GM12891 (cell line): ENCODE measurements at regions not wholly inside any gene's neighbourhood (a gene's known extent, or its start where the extent isn't known, plus 50 kb on each side); places are given as distances from the start of the nearest gene placed in this dataset.
"Not testable (repeated sequence)": the region's sequence is repeated elsewhere in the genome, so short reads cannot be mapped to it uniquely, and the experiment has no call there.

ENCODE experiments used
- DNase-seq: peaks from one replicate; pipeline ENCODE4 v3.0.0; 2011; ENCODE audit warnings: low spot score; ENCODE audit not compliant: insufficient read length
- FAIRE-seq: peaks from 2 replicates; lab custom pipeline; 2011; peaks lifted over from hg19 to GRCh38; lab: Jason Lieb, UNC
- PAX5 ChIP-seq: IDR thresholded peaks from 2 replicates; pipeline ENCODE4 v1.6.1; 2011; ENCODE audit warnings: low read length, moderate library complexity, mild to moderate bottlenecking; ENCODE audit not compliant: insufficient read depth, severe bottlenecking
- POLR2A ChIP-seq: IDR thresholded peaks from 2 replicates; pipeline ENCODE4 v1.6.1; 2011; ENCODE audit warnings: low read depth, low read length, control low read depth
- POLR2AphosphoS5 ChIP-seq: IDR thresholded peaks from 2 replicates; pipeline ENCODE4 v1.6.1; 2011; ENCODE audit warnings: low read depth, low read length, control low read depth
- POU2F2 ChIP-seq: IDR thresholded peaks from 2 replicates; pipeline ENCODE4 v1.6.1; 2011; ENCODE audit warnings: low read depth, mild to moderate bottlenecking, control low read depth, low read length, moderate library complexity
- SPI1 ChIP-seq: IDR thresholded peaks from 2 replicates; pipeline ENCODE4 v1.6.1; 2011; ENCODE audit warnings: low read depth, low read length, control low read depth
- TAF1 ChIP-seq: IDR thresholded peaks from 2 replicates; pipeline ENCODE4 v1.6.1; 2011; ENCODE audit warnings: low read depth, low read length, control low read depth

DNA sequence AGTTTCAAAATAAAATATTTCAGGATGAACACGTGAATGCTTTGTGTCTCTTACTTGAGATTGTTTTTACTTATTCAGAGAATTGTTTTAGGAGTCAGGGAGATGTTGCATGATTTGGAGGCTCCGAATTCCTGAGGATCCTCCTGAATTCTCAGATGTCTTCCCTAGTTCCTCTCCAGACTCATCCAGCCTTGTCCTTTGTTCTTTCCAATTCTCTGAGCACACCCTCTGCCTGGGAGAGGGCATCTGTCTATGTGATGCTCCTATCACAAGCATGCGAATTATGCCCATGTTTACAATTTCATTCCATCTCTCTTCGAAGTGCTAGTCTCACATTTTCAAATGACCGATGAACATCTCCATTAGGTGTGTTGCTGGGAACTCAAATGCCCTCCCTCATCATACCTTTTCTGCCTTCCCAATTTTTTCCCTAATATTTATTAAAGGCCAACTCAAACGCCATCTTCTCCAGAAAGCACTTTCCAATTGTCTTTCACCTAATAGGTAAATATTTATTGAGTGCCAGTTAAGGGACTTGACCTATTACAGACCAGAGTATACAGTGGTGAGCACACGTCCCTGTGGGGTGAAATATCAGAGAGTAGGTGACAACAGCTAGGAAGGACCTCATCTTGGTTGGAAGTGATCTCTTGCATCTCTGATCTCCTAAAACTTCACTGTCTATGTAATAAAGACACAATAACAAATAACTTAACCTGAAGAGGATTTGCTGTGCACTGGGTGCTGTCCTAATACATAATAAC lies 64.4 kb downstream of the ARF6 start:
- FAIRE-seq, result no peak
- no peak for DNase-seq
- TF ChIP-seq TAF1 (no peak), POU2F2 (no peak)

DNA sequence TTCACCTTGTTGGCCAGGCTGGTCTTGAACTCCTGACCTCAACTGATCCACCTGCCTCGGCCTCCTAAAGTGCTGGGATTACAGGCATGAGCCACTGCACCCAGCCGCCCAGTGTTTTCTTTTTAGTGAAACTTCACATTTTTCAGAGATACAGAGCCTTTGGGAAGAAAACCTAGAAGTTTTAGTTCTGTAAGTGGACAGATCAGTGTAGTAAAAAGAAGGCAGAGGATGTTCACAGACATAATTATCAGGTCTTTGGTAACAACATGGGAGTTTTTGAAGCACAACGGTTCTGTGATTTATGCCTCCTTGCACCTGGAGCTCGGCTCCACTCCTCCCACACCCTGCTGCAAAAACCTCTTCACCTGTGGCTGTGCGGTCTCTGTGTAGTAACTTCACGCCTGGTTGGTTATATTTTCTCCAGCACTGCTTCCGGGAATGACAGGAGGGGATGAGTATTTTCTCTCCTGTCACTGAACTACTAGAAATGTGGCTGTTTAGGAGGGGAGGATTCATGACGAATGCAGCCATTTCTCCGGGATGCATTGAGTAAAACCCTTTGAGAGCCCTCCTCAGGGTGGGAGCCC lies 67.0 kb downstream of the ARF6 start:
- TF ChIP-seq POLR2AphosphoS5 (no peak), PAX5 (peak; percentile 78)
- DNase-seq (peak; percentile 31), FAIRE-seq (peak; percentile 92)

DNA sequence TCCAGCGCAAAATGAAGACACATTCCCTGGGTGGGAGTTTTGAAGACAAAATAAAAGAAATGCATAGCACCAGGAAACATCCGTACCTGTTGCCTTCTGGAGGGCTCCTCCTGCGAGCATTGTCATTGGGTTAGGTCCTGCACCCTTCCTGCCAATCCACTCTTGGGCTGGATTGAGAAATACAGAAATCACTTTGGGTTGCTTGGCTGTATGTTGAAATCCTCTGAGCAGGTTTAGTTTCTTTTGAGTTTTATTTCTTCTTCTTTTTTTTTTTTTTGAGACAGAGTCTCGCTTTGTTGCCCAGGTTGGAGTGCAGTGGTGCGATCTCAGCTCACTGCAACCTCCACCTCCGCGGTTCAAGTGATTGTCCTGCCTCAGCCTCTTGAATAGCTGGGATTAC lies 67.6 kb downstream of the ARF6 start:
- TF ChIP-seq TAF1, result no peak
- TF ChIP-seq POLR2AphosphoS5, result no peak
- DNase-seq (no peak), FAIRE-seq (peak; percentile 50)

DNA sequence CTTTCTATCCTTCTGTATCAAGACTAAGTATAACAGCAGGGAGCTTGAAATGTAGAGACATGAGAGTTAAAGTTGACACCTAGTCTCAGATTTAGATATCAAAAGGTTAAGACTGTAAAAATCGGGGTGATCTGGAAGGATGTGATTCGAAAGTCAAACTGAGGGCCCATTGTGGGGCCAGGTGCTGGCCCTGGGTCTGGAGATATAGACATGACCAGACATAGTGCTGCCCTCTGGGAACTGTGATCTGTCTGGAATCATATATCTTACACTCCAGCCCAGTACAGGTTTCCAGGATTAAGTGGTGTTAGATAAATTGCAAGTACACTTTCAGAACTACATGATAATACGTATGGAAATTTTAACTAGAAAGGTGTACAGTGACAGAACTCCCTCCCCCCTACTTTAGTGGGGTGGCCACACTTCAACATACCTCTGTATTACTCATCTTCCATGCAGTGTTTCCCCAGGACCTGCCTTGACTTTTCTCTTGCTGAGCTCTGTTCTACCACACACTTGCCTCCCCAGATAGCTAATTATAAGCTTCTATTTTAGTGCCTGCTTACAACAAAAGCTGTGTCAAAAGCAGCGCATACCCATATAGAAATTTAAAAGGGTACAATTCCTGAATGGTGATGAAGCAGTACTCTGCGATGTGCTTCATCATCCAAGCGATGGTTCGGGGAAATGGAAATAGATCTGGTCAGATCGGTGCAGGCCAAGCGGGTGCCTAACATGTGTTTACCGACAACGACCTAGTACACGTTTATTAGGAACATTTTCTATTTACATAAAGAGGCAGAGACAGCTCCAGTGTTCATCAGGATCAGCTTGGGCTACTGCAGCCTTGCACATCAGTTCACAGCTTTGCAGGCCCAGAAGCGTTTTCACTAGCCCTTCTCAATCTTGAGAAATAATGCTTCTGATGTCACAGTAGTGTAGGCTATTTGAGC lies 68.7 kb downstream of the ARF6 start:
- TF ChIP-seq POLR2AphosphoS5 (no peak), POLR2A (no peak), POU2F2 (no peak), TAF1 (no peak), SPI1 (no peak), PAX5 (no peak)
- FAIRE-seq (no peak), DNase-seq (peak; percentile 25)

DNA sequence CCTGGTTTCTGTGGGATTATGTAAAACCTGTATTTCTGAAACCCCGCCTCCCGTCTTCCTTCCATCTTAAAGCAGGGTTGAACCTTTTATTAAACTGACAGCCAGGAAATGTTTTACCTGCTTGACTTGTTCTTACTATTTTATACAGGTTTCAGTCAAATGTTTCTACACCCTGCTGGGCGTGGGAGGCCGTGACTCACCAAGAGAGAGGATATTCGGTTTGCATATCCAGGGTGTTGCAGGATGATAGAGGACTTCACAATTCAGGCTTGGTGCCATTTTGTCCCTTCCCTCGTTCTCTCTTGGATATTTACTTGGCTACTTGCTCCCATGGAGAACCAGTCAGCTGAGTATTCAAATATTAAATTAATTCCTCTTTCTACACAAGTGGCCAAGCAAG lies 69.7 kb downstream of the ARF6 start:
- DNase-seq, result peak; percentile 39
- TF ChIP-seq SPI1, result no peak
- TF ChIP-seq TAF1, result no peak
- no peak for TF ChIP-seq PAX5
- peak; percentile 98 for TF ChIP-seq POU2F2
- TF ChIP-seq POLR2AphosphoS5, result 0 out of 2 replicates have a peak, but pooled peaks have one; percentile 34
- TF ChIP-seq POLR2A, result no peak
- FAIRE-seq, result peak; percentile 97

DNA sequence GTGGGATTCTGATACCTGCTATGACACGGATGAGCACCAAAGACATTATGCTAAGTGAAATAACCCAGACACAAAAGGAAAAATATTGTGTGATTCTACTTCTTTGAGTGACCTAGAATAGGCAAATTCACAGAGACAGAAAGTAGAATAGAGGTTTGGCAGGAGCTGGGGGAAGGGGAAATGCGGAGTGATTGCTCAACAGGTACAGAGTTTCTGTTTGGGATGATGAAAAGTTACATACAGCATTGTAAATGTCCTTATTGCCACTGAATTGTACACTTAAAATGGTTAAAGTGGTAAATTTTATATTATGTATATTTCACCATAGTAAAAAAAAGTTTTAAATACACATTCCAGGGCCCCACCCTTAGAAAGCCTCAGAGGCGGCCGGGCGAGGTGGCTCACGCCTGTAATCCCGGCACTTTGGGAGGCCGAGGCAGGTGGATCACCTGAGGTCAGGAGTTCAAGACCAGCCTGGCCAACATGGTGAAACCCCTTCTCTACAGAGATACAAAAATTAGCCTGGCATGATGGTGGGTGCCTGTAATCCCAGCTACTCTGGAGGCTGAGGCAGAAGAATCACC lies 72.3 kb downstream of the ARF6 start:
- FAIRE-seq, result peak; percentile 72
- not testable (repeated sequence) for DNase-seq

DNA sequence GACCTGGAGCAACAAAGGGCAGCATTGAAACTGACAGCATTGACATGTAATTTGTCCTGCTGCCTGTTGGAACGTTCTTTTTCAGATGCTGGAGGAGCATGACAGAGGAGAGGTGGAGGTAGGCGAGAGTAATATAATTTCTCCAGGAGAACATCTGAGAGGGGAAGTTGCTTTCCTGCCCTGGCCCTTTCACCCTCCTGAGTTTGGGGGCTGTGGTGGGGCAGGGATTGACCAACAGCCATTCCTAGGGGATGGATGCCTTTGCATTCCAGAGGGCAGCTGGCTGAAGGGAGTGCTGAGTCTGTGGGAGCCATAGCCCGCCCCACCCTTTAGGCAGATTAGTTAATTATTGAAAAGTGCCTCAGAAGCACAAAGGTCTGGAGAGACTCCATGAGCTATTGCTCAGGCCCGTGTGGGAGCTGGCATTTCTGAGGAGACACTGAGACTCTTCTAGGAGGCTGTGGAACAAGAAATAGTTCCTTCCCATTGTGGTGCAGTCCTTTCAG lies 73.5 kb downstream of the ARF6 start:
- no peak for TF ChIP-seq POU2F2
- TF ChIP-seq TAF1, result no peak
- no peak for TF ChIP-seq PAX5
- no peak for TF ChIP-seq POLR2A
- no peak for TF ChIP-seq SPI1
- TF ChIP-seq POLR2AphosphoS5, result no peak
- FAIRE-seq (no peak), DNase-seq (no peak)

DNA sequence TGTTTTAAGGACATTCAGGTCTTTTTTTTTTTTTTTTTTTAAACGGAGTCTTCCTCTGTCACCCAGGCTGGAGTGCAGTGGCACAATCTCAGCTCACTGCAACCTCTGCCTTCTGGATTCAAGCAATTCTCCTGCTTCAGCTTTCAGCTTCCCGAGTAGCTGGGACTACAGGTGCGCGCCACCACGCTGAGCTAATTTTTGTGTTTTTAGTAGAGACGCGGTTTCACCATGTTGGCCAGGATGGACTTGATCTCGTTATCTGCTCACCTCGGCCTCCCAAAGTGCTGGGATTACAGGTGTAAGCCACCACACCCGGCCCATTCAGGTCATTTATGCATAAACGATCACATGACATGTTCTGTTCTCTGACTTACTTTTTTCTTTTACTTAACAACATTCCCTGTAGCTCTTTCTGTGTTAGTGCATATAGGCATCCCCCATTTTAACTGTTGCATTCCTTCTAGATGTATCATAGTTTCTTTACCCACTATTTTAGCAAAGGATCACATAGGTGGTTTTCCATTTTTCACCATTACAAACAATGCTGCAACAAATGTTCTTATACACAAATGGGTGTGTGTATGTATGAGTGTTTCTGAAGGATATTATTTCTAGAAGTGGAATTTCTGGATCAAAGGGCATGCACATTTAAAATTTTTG lies 74.2 kb downstream of the ARF6 start:
- DNase-seq (no peak), FAIRE-seq (no peak)
- TF ChIP-seq POLR2AphosphoS5, result no peak
- TF ChIP-seq POU2F2, result no peak
- no peak for TF ChIP-seq SPI1
- TF ChIP-seq TAF1, result no peak
- no peak for TF ChIP-seq PAX5
- no peak for TF ChIP-seq POLR2A

DNA sequence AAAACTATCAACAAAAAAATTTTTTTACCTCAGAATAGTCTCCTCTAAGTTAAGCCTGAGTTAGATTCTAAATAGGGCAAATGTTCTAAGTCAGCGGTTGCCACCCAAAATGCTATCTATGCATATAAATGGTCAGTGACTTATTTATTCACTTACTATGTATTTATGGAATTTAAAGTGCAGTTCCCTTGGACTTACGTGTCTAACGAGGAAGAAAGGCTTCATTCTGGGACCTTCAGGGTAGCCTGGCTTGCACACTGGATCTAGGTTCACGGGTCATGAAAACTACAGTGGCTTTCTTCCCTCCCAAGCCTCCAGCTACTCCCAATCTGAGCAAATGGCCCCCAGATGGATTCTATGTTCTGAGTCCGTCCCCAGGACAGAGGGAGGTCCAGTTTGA lies 77.1 kb downstream of the ARF6 start:
- TF ChIP-seq PAX5, result no peak
- FAIRE-seq (no peak), DNase-seq (no peak)

DNA sequence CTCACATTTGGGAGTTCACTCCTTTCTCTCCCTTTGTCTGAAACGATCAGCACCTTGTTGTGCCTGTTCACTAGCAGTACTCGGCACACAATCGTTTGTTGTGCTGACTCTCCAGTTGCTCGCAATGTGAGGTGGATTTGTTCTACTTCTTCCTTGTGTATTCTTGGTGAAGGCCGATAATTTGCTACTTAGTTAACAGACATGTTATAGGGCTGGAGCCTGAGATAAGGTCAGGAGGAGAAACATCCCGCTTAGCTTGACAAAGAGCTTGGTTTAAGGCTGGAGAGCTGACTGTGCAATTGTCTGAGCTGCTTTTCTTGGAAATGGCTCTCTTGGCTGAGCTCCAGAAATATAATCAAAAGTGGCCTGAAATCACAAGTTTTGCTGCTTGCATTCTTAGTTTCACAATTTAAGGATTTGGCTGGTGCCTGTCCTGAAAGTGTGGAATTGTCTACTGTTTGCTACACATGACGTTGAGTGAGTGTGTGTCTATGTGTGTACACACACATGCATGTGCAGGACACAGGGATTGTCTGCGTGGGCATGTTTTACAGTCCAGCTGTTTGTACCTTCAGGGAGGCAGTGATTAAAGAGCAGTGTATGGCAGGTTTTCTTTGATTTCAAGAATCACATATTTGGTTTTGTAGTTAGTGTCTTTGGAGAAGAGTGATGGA lies 77.7 kb downstream of the ARF6 start:
- TF ChIP-seq POU2F2, result no peak; the same call in 1 of the 2 replicates
- no peak for TF ChIP-seq PAX5
- TF ChIP-seq TAF1, result no peak
- TF ChIP-seq POLR2AphosphoS5, result no peak; the same call in 1 of the 2 replicates
- TF ChIP-seq SPI1, result no peak
- TF ChIP-seq POLR2A, result no peak
- DNase-seq (no peak), FAIRE-seq (no peak)
